IMR-90 (cell line): ENCODE measurements at regions not wholly inside any gene's neighbourhood (a gene's known extent, or its start where the extent isn't known, plus 50 kb on each side); places are given as distances from the start of the nearest gene placed in this dataset.

Source experiments
- ATAC-seq: fragments of 200-7000 bp; cut with Tn5 transposase; 2 replicates; pipeline ENCODE4 v1.9.1; 2020; ENCODE audit warnings: low read depth, mild to moderate bottlenecking, moderate library complexity
- BruUV-seq: library from RNA; stranded (reverse); fragments of 400-500 nt; replicated peaks from 2 replicates; lab custom pipeline; 2021; lab: Mats Ljungman, UMichigan
- CTCF ChIA-PET: fragments of 300-600 bp; formaldehyde crosslinking; extraction: SDS; loops from one replicate; lab custom pipeline; 2021; ENCODE audit warnings: antibody characterized with exemption; lab: Yijun Ruan, JAX
- POLR2A ChIA-PET: fragments of 300-600 bp; sonication (Branson Sonifier 250); formaldehyde crosslinking; loops from one replicate; lab custom pipeline; 2022; ENCODE audit warnings: antibody characterized with exemption; ENCODE audit not compliant: unreplicated experiment; lab: Charles Lee
- DNase-seq: peaks from one replicate; pipeline ENCODE4 v3.0.0; 2013
- H2AFZ ChIP-seq: replicated peaks from 2 replicates; pipeline ENCODE3; 2013; ENCODE audit warnings: low read length, mild to moderate bottlenecking; ENCODE audit not compliant: poor library complexity
- H2AK5ac ChIP-seq: 2 replicates; pipeline ENCODE4 v1.6.1; 2013; ENCODE audit warnings: low read depth, low read length, inconsistent platforms
- H2AK9ac ChIP-seq: replicated peaks from 2 replicates; pipeline ENCODE3; 2013; ENCODE audit warnings: mild to moderate bottlenecking, low read depth, low read length, moderate library complexity; ENCODE audit not compliant: poor library complexity
- H2BK120ac ChIP-seq: 2 replicates; pipeline ENCODE4 v1.6.1; 2013; ENCODE audit warnings: low read depth, low read length, inconsistent platforms
- H2BK15ac ChIP-seq: 3 replicates; pipeline ENCODE4 v1.6.1; 2013; ENCODE audit warnings: low read depth, low read length, inconsistent platforms
- H2BK20ac ChIP-seq: 2 replicates; pipeline ENCODE4 v1.6.1; 2013; ENCODE audit warnings: low read depth, mild to moderate bottlenecking, inconsistent platforms, low read length, moderate library complexity
- H2BK5ac ChIP-seq: 2 replicates; pipeline ENCODE4 v1.6.1; 2013; ENCODE audit warnings: mild to moderate bottlenecking, low read depth, low read length, inconsistent platforms; ENCODE audit not compliant: poor library complexity, severe bottlenecking
- H3K14ac ChIP-seq: replicated peaks from 2 replicates; pipeline ENCODE4 v1.6.1; 2013; ENCODE audit warnings: low read depth, low read length, inconsistent platforms
- H3K18ac ChIP-seq: 2 replicates; pipeline ENCODE4 v1.6.1; 2013; ENCODE audit warnings: low read depth, low read length, control low read depth
- H3K23ac ChIP-seq: 2 replicates; pipeline ENCODE4 v1.6.1; 2013; ENCODE audit warnings: low read depth, low read length, inconsistent platforms
- H3K27ac ChIP-seq: 2 replicates; pipeline ENCODE4 v1.5.1; 2013; ENCODE audit warnings: mild to moderate bottlenecking, control low read depth, low read length; ENCODE audit not compliant: insufficient read depth
- H3K27me3 ChIP-seq: 2 replicates; pipeline ENCODE4 v1.6.1; 2013; ENCODE audit warnings: low read length; ENCODE audit not compliant: control insufficient read depth, insufficient read depth
- H3K36me3 ChIP-seq: 2 replicates; pipeline ENCODE4 v1.6.1; 2013; ENCODE audit warnings: low read length, mixed read lengths; ENCODE audit not compliant: control insufficient read depth, insufficient read depth
- H3K4ac ChIP-seq: 2 replicates; pipeline ENCODE4 v1.6.1; 2013; ENCODE audit warnings: low read depth, low read length, inconsistent platforms
- H3K4me1 ChIP-seq: 2 replicates; pipeline ENCODE4 v1.6.1; 2013; ENCODE audit warnings: low read length, mixed read lengths; ENCODE audit not compliant: control insufficient read depth, insufficient read depth
- H3K4me2 ChIP-seq: 2 replicates; pipeline ENCODE4 v1.6.1; 2013; ENCODE audit warnings: low read depth, mild to moderate bottlenecking, control low read depth, low read length, moderate library complexity
- H3K4me3 ChIP-seq: 2 replicates; pipeline ENCODE4 v1.5.1; 2013; ENCODE audit warnings: low read depth, mild to moderate bottlenecking, control low read depth, low read length, moderate library complexity; ENCODE audit not compliant: insufficient read depth
- H3K56ac ChIP-seq: 2 replicates; pipeline ENCODE4 v1.6.1; 2013; ENCODE audit warnings: low read length, inconsistent platforms; ENCODE audit not compliant: insufficient read depth; ENCODE audit errors: extremely low read depth
- H3K79me1 ChIP-seq, 2 experiments: 2 replicates each; pipeline ENCODE4 v1.6.1; 2013; ENCODE audit warnings: low read length in 2 of 2, inconsistent platforms in 1 of 2, low read depth in 1 of 2
- H3K9ac ChIP-seq: 2 replicates; pipeline ENCODE4 v1.6.1; 2013; ENCODE audit warnings: low read depth, low read length, control low read depth
- H3K9me1 ChIP-seq: 2 replicates; pipeline ENCODE4 v1.6.1; 2013; ENCODE audit warnings: low read length, inconsistent platforms; ENCODE audit not compliant: insufficient read depth
- H3K9me3 ChIP-seq: 2 replicates; pipeline ENCODE4 v1.6.1; 2013; ENCODE audit warnings: low read length; ENCODE audit not compliant: control insufficient read depth, insufficient read depth
- H4K20me1 ChIP-seq: 2 replicates; pipeline ENCODE4 v1.6.1; 2013; ENCODE audit warnings: low read length, inconsistent platforms; ENCODE audit not compliant: insufficient read depth
- H4K5ac ChIP-seq: 2 replicates; pipeline ENCODE4 v1.6.1; 2013; ENCODE audit warnings: mild to moderate bottlenecking, low read depth, low read length, control low read depth
- H4K8ac ChIP-seq, 2 experiments: 2 replicates each; pipeline ENCODE4 v1.6.1; 2013; ENCODE audit warnings: low read depth in 2 of 2, low read length in 2 of 2, control low read depth in 1 of 2, inconsistent platforms in 1 of 2
- H4K91ac ChIP-seq: 2 replicates; pipeline ENCODE4 v1.6.1; 2013; ENCODE audit warnings: low read depth, low read length, inconsistent platforms; ENCODE audit not compliant: insufficient read depth
- CEBPB ChIP-seq: IDR thresholded peaks from 2 replicates; pipeline ENCODE4 v1.6.1; 2012; ENCODE audit warnings: low read depth, low read length, improper control_type of control experiment
- CHD1 ChIP-seq: IDR thresholded peaks from 2 replicates; pipeline ENCODE4 v1.6.1; 2012; ENCODE audit warnings: low read depth, low read length, improper control_type of control experiment
- FOS ChIP-seq: fragments of 150-350 bp; IDR thresholded peaks from 2 replicates; pipeline ENCODE4 v1.6.1; 2016; ENCODE audit warnings: low read depth, low read length
- MAFK ChIP-seq: IDR thresholded peaks from 2 replicates; pipeline ENCODE4 v1.6.1; 2012; ENCODE audit warnings: low read depth, low read length, improper control_type of control experiment
- MAZ ChIP-seq: IDR thresholded peaks from 2 replicates; pipeline ENCODE4 v1.6.1; 2012; ENCODE audit warnings: low read depth, mild to moderate bottlenecking, low read length, improper control_type of control experiment, moderate library complexity, borderline replicate concordance
- NFE2L2 ChIP-seq: fragments of 150-350 bp; IDR thresholded peaks from 2 replicates; pipeline ENCODE4 v1.6.1; 2016; ENCODE audit warnings: low read depth, mild to moderate bottlenecking, low read length
- POLR2A ChIP-seq: IDR thresholded peaks from 2 replicates; pipeline ENCODE4 v1.6.1; 2012; ENCODE audit warnings: mild to moderate bottlenecking, low read depth, low read length
- RAD21 ChIP-seq: IDR thresholded peaks from 2 replicates; pipeline ENCODE4 v1.6.1; 2012; ENCODE audit warnings: low read length, improper control_type of control experiment
- RFX5 ChIP-seq: IDR thresholded peaks from 2 replicates; pipeline ENCODE4 v1.8.0; 2012; ENCODE audit warnings: low read depth, mild to moderate bottlenecking, low read length, moderate library complexity
- SMC3 ChIP-seq: fragments of 150-350 bp; IDR thresholded peaks from 2 replicates; pipeline ENCODE4 v1.6.1; 2016; ENCODE audit warnings: low read depth, mild to moderate bottlenecking, antibody characterized with exemption, low read length, moderate library complexity
- WGBS, 2 experiments: methylation state at CpG; one replicate each; pipeline versions ENCODE4 v1.1.5 to v1.1.7; 2013; ENCODE audit warnings: missing lambda C conversion rate in 2 of 2; ENCODE audit not compliant: insufficient read length in 1 of 2; ENCODE audit errors: extremely low coverage in 2 of 2; 5-methylcytosine and 5-hydroxymethylcytosine counted together
- dilution Hi-C: fragments of 300-500 bp; cut with HindIII; formaldehyde crosslinking; loops from one replicate; pipeline ENCODE4 v1.14.3; 2018; ENCODE audit warnings: low sequenced_read_pairs; ENCODE audit not compliant: unreplicated experiment
- in situ Hi-C: fragments of 300-500 bp; cut with MboI; formaldehyde crosslinking; loops from 3 replicates; pipeline ENCODE4 v1.14.3; 2019; ENCODE audit warnings: low sequenced_read_pairs, inconsistent platforms, mixed read lengths
- intact Hi-C: fragments of 100-400 bp; cut with micrococcal nuclease; formaldehyde crosslinking; loops from 2 replicates; pipeline ENCODE4 v1.10.0; 2022
- TF ChIP-seq, protein P1 (sequence below): fragments of 150-350 bp; IDR thresholded peaks from 2 replicates; pipeline ENCODE4 v1.6.1; 2016; ENCODE audit warnings: low read depth, mild to moderate bottlenecking, low read length, moderate library complexity, borderline replicate concordance
- TF ChIP-seq, protein P2 (sequence below): conservative IDR thresholded peaks from 2 replicates; pipeline ENCODE4 v1.5.1; 2012; ENCODE audit warnings: mild to moderate bottlenecking, low read depth, low read length, improper control_type of control experiment
- TF ChIP-seq, protein P3 (sequence below): fragments of 150-350 bp; IDR thresholded peaks from 2 replicates; pipeline ENCODE4 v1.6.1; 2017; ENCODE audit warnings: mild to moderate bottlenecking, antibody characterized with exemption, low read length, low read depth

DNA sequence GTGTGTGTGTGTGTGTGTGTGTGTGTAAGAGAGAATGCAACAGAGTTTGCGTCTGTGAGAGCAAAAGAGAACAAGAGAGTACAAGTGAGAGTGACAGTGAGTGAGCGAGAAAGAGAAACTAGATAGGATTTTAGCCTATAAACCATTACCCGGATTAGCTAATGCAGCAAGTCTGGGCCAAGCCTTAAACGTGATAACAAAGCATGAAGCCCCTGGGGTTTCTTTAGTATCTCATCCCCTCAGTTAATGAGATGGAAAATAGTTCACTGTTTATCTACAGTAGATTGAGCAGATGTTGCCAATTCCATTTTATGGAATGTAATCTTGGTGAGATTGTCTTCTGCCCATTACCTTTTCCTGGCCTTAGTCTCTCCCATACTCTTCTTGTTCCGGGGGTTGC, 114.5 kb downstream of the MAT2B start:
- Histone ChIP-seq H3K27ac (no peak overlapping the region), H3K4me2 (no peak overlapping the region), H2AFZ (no peak overlapping the region), H3K56ac (no peak overlapping the region), H4K20me1 (no peaks in the 10 kb centered on the region), H2BK5ac (no peak overlapping the region), H3K4me1 (peaks cover 4% of the 10 kb centered on the region; the same call in 1 of the 2 replicates), H3K27me3 (no peaks in the 10 kb centered on the region), H4K91ac (no peak overlapping the region), H3K14ac (no peak overlapping the region), H3K9me3 (no peaks in the 10 kb centered on the region), H3K9ac (no peak overlapping the region), H3K9me1 (peaks cover 3% of the 10 kb centered on the region; the same call in 1 of the 2 replicates), H3K23ac (no peak overlapping the region), H2BK20ac (no peak overlapping the region), H3K4me3 (no peak overlapping the region), H2BK15ac (no peak overlapping the region), H4K8ac (no peak overlapping the region), H3K4ac (no peak overlapping the region), H4K5ac (no peak overlapping the region), H3K18ac (no peak overlapping the region), H2BK120ac (no peak overlapping the region), H2AK5ac (no peak overlapping the region), H2AK9ac (no peak overlapping the region), H3K79me1 (no peaks in the 10 kb centered on the region), H3K36me3 (no peaks in the 10 kb centered on the region)
- in situ Hi-C loops = no loop called here
- TF ChIP-seq MAFK = no peak
- TF ChIP-seq, protein P1, sequence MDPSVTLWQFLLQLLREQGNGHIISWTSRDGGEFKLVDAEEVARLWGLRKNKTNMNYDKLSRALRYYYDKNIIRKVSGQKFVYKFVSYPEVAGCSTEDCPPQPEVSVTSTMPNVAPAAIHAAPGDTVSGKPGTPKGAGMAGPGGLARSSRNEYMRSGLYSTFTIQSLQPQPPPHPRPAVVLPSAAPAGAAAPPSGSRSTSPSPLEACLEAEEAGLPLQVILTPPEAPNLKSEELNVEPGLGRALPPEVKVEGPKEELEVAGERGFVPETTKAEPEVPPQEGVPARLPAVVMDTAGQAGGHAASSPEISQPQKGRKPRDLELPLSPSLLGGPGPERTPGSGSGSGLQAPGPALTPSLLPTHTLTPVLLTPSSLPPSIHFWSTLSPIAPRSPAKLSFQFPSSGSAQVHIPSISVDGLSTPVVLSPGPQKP = no peak
- TF ChIP-seq CHD1 = no peak
- TF ChIP-seq FOS = no peak
- TF ChIP-seq MAZ = no peak
- TF ChIP-seq NFE2L2 = no peak
- no peak for TF ChIP-seq SMC3
- TF ChIP-seq, protein P2, sequence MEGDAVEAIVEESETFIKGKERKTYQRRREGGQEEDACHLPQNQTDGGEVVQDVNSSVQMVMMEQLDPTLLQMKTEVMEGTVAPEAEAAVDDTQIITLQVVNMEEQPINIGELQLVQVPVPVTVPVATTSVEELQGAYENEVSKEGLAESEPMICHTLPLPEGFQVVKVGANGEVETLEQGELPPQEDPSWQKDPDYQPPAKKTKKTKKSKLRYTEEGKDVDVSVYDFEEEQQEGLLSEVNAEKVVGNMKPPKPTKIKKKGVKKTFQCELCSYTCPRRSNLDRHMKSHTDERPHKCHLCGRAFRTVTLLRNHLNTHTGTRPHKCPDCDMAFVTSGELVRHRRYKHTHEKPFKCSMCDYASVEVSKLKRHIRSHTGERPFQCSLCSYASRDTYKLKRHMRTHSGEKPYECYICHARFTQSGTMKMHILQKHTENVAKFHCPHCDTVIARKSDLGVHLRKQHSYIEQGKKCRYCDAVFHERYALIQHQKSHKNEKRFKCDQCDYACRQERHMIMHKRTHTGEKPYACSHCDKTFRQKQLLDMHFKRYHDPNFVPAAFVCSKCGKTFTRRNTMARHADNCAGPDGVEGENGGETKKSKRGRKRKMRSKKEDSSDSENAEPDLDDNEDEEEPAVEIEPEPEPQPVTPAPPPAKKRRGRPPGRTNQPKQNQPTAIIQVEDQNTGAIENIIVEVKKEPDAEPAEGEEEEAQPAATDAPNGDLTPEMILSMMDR = no peak
- no peak for TF ChIP-seq CEBPB
- no peak for TF ChIP-seq POLR2A
- TF ChIP-seq RFX5 = no peak
- no peak for TF ChIP-seq RAD21
- TF ChIP-seq, protein P3, sequence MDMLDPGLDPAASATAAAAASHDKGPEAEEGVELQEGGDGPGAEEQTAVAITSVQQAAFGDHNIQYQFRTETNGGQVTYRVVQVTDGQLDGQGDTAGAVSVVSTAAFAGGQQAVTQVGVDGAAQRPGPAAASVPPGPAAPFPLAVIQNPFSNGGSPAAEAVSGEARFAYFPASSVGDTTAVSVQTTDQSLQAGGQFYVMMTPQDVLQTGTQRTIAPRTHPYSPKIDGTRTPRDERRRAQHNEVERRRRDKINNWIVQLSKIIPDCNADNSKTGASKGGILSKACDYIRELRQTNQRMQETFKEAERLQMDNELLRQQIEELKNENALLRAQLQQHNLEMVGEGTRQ = no peak
- dilution Hi-C loops = no loop called here
- POLR2A ChIA-PET = no interaction called here
- WGBS, 2 experiments = no CpG with 5 or more reads among the region's 5 CpGs
- no peak for DNase-seq
- intact Hi-C loops = no loop called here
- ATAC-seq = no peak
- CTCF ChIA-PET = interaction anchor here (0.6 kb wide), 1 partner anchor 30 kb away, joined by 3 read pairs; no protein-coding TSS in a partner anchor
- BruUV-seq = no TSS peak
